ENCODE measurements at regions not wholly inside any gene's neighbourhood (a gene's known extent, or its start where the extent isn't known, plus 50 kb on each side); places are given as distances from the start of the nearest gene placed in this dataset.

DNA sequence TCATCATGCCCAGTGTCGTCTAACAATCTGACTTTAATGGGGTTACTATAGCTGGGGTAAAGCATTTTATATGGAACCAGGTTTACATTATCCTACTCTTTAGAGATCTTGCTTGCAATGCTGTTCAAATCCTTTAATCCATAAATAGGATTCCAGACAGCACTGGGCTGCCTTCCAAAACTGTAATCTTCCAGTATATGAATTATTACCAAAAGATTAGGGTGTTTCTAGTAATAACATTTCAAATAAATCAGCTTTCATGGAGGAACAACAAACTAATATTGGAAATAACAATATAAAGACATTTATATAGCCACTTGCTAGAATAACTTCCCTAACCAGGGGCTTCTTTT lies 88.6 kb upstream of the PLXNA2 start:
- TF ChIP-seq, protein P1, sequence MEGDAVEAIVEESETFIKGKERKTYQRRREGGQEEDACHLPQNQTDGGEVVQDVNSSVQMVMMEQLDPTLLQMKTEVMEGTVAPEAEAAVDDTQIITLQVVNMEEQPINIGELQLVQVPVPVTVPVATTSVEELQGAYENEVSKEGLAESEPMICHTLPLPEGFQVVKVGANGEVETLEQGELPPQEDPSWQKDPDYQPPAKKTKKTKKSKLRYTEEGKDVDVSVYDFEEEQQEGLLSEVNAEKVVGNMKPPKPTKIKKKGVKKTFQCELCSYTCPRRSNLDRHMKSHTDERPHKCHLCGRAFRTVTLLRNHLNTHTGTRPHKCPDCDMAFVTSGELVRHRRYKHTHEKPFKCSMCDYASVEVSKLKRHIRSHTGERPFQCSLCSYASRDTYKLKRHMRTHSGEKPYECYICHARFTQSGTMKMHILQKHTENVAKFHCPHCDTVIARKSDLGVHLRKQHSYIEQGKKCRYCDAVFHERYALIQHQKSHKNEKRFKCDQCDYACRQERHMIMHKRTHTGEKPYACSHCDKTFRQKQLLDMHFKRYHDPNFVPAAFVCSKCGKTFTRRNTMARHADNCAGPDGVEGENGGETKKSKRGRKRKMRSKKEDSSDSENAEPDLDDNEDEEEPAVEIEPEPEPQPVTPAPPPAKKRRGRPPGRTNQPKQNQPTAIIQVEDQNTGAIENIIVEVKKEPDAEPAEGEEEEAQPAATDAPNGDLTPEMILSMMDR (IDR thresholded peaks at IDR 0.05; ENCODE audit: insufficient read depth, low read depth, low read length, missing control alignments), result no peak
- H3K4me3 ChIP-seq (ENCODE audit: low read length), result no peak overlapping the region
- DNase-seq (ENCODE audit: low read depth), result no peak

DNA sequence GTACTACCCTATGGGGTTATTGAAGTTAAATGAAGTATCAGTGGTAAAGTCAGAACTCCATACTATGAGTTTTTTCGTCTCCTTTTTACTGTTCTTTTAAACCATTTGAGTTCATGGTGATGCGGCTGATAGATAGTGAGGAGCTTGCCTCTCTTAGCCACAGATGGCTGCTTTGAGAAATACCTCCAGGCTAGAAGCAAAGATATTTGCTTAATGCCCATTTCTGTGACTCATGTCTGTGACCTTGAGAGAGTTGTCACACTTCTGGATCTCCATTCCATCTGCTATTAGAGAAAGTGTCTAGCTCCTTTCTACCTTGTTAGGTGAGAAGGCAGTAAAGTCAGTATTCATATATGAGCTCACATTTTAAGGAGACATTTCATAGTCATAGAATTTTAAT lies 89.5 kb upstream of the PLXNA2 start:
- H3K4me3 ChIP-seq (ENCODE audit: low read length), result no peak overlapping the region
- no peak for DNase-seq (ENCODE audit: low read depth)
- TF ChIP-seq, protein P1 (IDR thresholded peaks at IDR 0.05; ENCODE audit: insufficient read depth, low read depth, low read length, missing control alignments), result no peak

DNA sequence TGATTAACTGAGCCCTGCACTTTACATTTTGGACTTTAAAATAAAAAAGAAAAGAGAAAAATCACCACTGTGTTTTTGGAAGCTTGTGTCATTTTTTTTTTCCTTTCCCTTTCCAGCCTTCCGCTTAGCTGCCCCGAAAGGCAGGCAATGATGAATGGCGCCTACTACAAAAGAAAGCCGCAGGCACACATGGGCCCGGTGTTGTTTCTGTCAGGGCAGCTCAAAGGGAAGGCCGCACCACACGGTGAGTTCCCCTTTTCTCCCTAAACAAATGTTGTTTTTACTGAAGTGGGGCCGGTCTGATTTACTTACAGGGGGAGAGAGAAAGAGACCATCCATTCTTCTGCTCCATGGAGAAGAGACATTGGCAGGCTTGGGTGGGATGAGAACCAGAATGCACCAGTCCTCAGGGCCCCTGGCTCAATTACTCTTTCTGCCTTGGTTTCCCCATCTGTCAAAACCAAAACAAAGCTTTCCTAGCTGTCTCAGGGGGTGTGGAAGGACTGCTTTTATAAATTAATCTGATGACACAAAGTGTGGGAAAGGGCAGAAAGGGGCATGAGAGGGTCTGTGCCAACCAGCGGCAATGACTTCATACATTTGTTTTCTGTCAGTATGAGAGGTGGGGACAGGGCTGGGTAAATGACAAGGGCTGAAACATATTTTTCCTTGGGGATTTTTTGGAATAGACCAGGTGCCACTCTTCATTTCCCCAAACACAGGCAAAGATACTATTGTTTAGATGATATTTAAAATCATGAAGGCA lies 91.4 kb upstream of the PLXNA2 start:
- DNase-seq (ENCODE audit: low read depth), result no peak
- TF ChIP-seq, protein P1 (IDR thresholded peaks at IDR 0.05; ENCODE audit: insufficient read depth, low read depth, low read length, missing control alignments), result no peak

DNA sequence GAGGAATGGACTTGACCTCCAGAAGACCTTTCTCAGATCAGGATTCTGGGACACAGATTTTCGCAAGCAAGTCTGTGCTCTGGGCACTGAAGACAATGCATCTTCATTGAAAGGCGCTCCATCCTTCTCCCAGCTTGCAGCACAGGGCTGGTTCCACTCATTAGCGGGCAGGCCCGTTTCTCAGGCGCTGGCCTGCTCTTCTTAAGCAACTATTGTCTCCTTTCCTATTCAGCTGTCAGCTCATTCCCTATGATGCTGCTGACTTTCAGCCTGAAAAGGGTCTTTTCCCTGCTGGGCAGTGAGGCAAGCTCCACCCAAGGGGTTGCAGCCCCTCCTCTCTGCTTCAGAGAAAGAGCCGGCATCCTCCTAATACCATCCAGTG lies 91.9 kb upstream of the PLXNA2 start:
- TF ChIP-seq, protein P1 (IDR thresholded peaks at IDR 0.05; ENCODE audit: insufficient read depth, low read depth, low read length, missing control alignments), result no peak
- DNase-seq (ENCODE audit: low read depth), result no peak

More for the DNA sequence above, 91.4 kb upstream of the PLXNA2 start:
- H3K4me3 ChIP-seq (ENCODE audit: low read length), result no peak overlapping the region

DNA sequence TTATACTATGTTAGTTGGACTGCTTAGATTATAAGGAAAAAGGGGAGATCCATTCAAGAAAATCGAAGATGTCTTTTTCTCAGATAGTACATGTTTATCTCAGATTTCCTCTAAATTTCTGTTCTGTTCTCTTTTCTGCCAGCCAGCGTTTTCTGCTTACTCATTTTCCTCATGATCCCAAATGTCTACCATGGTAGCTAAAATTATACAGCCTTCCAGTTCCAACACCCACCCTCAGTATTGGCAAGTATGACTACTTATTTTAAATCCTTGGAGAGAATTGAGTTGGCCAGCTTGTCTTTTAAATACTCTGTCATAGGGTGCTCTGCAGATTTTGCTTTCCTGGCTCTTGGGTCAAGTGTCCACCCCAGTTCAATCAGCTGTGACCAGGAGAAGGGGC lies 95.7 kb upstream of the PLXNA2 start:
- no peak overlapping the region for H3K4me3 ChIP-seq (ENCODE audit: low read length)
- TF ChIP-seq, protein P1 (IDR thresholded peaks at IDR 0.05; ENCODE audit: insufficient read depth, low read depth, low read length, missing control alignments), result no peak
- DNase-seq (ENCODE audit: low read depth), result no peak

More for the DNA sequence above, 91.9 kb upstream of the PLXNA2 start:
- no peak overlapping the region for H3K4me3 ChIP-seq (ENCODE audit: low read length)

DNA sequence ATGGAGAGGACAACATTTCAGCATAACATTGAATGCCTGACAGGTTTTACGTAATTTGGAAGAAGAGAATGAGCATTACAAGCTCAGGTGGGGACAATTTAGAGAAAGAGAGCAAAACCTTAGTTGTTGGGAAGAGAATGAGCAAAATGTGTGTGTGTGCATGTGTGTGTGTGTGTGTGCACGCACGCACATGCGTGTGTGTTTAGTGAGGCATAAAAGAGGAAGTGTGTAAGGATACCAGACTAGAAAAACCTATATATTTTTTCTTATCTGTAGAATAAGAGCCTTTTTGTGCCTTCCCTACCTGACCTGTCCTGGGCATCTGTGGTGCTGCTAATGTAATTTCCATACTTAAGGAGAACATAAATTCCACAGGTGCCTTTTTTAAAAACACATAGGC lies 99.0 kb upstream of the PLXNA2 start:
- DNase-seq (ENCODE audit: low read depth), result no peak
- TF ChIP-seq, protein P1 (IDR thresholded peaks at IDR 0.05; ENCODE audit: insufficient read depth, low read depth, low read length, missing control alignments), result no peak
- no peak overlapping the region for H3K4me3 ChIP-seq (ENCODE audit: low read length)
